Stimulated activated naive CD4-positive, alpha-beta T cell treated with Interleukin-2 at 50 U/mL for 16 hours (primary cell): ENCODE measurements at regions not wholly inside any gene's neighbourhood (a gene's known extent, or its start where the extent isn't known, plus 50 kb on each side); places are given as distances from the start of the nearest gene placed in this dataset.

Experiments
- DNase-seq: peaks from one replicate; lab custom pipeline; 2025; lab: John Stamatoyannopoulos, UW

- no peak for DNase-seq
Observed at GRCh38 chr17:79539944-79540705, 70.7 kb downstream of the RBFOX3 start.

- no peak for DNase-seq
Observed at GRCh38 chr17:79538291-79538690, 72.6 kb downstream of the RBFOX3 start.

GRCh38 chr17:79537686-79538085 lies 73.2 kb downstream of the RBFOX3 start:
- no peak for DNase-seq

GRCh38 chr17:79537061-79537460 lies 73.8 kb downstream of the RBFOX3 start:
- DNase-seq, result no peak

- DNase-seq, result no peak
Observed at GRCh38 chr17:79536212-79536840, 74.5 kb downstream of the RBFOX3 start.

GRCh38 chr17:79535728-79536025 lies 75.2 kb downstream of the RBFOX3 start:
- DNase-seq, result no peak

- DNase-seq, result no peak
Observed at GRCh38 chr17:79534851-79535727, 75.8 kb downstream of the RBFOX3 start.

- no peak for DNase-seq
Observed at GRCh38 chr17:79534111-79534510, 76.7 kb downstream of the RBFOX3 start.

- DNase-seq, result no peak
Observed at GRCh38 chr17:79533116-79533515, 77.7 kb downstream of the RBFOX3 start.

- DNase-seq, result no peak
Observed at GRCh38 chr17:79532107-79532790, 78.6 kb downstream of the RBFOX3 start.

- no peak for DNase-seq
Observed at GRCh38 chr17:79531191-79532095, 79.4 kb downstream of the RBFOX3 start.

GRCh38 chr17:79530361-79531105 lies 80.3 kb downstream of the RBFOX3 start:
- no peak for DNase-seq

- DNase-seq, result no peak
Observed at GRCh38 chr17:79529661-79530081, 81.2 kb downstream of the RBFOX3 start.

GRCh38 chr17:79528592-79529125 lies 82.2 kb downstream of the RBFOX3 start:
- no peak for DNase-seq

GRCh38 chr17:79527306-79527705 lies 83.5 kb downstream of the RBFOX3 start:
- DNase-seq, result no peak

- no peak for DNase-seq
Observed at GRCh38 chr17:79525793-79526677, 84.8 kb downstream of the RBFOX3 start.

GRCh38 chr17:79524213-79525187 lies 86.4 kb downstream of the RBFOX3 start:
- DNase-seq, result no peak

- DNase-seq, result no peak
Observed at GRCh38 chr17:79522414-79522813, 88.4 kb downstream of the RBFOX3 start.
